ENCODE measurements at regions not wholly inside any gene's neighbourhood (a gene's known extent, or its start where the extent isn't known, plus 50 kb on each side); places are given as distances from the start of the nearest gene placed in this dataset.

DNA sequence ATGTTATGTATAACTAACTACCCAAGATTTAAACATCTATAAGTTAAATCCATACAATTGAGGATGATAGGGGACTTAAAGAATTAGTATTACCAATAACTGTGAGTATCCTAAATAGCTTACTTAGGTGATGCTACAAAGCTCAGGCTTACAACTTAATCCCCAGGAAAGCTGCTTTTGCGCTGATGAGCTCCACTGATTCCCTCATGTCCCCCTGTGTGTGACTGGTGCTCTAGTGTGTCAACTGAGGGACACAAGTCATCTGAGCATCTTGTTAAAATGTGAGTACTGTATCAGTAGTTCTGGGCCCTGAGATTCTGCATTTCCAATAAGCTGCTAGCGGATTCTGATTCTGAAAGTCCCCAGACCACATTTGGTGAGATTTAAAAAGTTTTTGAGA, 1458.8 kb downstream of the MRPL39 start:
- Mint-ChIP-seq H3K27me3 (no peaks in the 10 kb centered on the region), H3K36me3 (no peaks in the 10 kb centered on the region), H3K4me1 (no peaks in the 10 kb centered on the region), H3K27ac (no peak overlapping the region), H3K9me3 (no peaks in the 10 kb centered on the region), H3K4me3 (no peak overlapping the region)
- ChIA-PET POLR2A (no interaction called here), CTCF (no interaction called here)
- Histone ChIP-seq H3K27me3 (ENCODE audit: control insufficient read depth in 2 of 2, insufficient read depth in 2 of 2, low read length in 2 of 2) (no peaks in the 10 kb centered on the region), H3K36me3 (ENCODE audit: control insufficient read depth in 2 of 3, insufficient read depth in 3 of 3, low read length in 3 of 3) (no peaks in the 10 kb centered on the region), H3K27ac (ENCODE audit: low read depth, low read length) (no peak overlapping the region), H3K9me3 (ENCODE audit: control insufficient read depth in 2 of 3, low read length in 3 of 3) (no peaks in the 10 kb centered on the region), H3K4me3 (ENCODE audit: low read length) (no peak overlapping the region), H3K4me1 (ENCODE audit: control insufficient read depth in 2 of 2, insufficient read depth in 2 of 2, low read length in 2 of 2) (no peaks in the 10 kb centered on the region)
- DNase-seq (no peak), ATAC-seq (no peak)
- intact Hi-C loops (cut with micrococcal nuclease): no loop called here

DNA sequence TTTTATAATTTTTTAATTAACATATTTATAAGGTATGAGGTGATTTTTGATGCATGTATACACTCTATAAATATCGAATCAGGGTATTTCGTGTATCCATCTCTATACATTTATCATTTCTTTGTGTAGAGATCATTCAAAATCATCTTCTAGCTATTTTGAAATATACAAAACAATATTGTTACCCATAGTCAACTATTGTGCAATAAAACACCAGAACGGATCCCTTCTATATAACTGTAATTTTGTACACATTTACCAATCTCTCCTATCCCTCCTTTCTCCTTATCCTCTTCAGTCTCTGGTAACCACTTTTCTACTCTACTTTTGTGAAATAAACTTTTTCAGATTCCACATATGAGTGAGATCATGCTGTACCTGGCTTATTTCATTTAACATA, 1459.6 kb downstream of the MRPL39 start:
- DNase-seq (no peak), ATAC-seq (no peak)
- no peaks in the 10 kb centered on the region for H3K4me1 Mint-ChIP-seq
- no peak overlapping the region for H3K27ac Mint-ChIP-seq
- no peak overlapping the region for H3K4me3 Mint-ChIP-seq
- no peaks in the 10 kb centered on the region for H3K4me1 ChIP-seq (ENCODE audit: control insufficient read depth in 2 of 2, insufficient read depth in 2 of 2, low read length in 2 of 2)
- H3K36me3 Mint-ChIP-seq: no peaks in the 10 kb centered on the region
- H3K4me3 ChIP-seq (ENCODE audit: low read length): no peak overlapping the region
- no peaks in the 10 kb centered on the region for H3K36me3 ChIP-seq (ENCODE audit: control insufficient read depth in 2 of 3, insufficient read depth in 3 of 3, low read length in 3 of 3)
- no peak overlapping the region for H3K27ac ChIP-seq (ENCODE audit: low read depth, low read length)
- H3K27me3 Mint-ChIP-seq: no peaks in the 10 kb centered on the region
- CTCF ChIA-PET: no interaction called here
- POLR2A ChIA-PET: no interaction called here
- intact Hi-C loops (cut with micrococcal nuclease): no loop called here
- no peaks in the 10 kb centered on the region for H3K9me3 Mint-ChIP-seq
- H3K9me3 ChIP-seq (ENCODE audit: control insufficient read depth in 2 of 3, low read length in 3 of 3): no peaks in the 10 kb centered on the region
- H3K27me3 ChIP-seq (ENCODE audit: control insufficient read depth in 2 of 2, insufficient read depth in 2 of 2, low read length in 2 of 2): no peaks in the 10 kb centered on the region

DNA sequence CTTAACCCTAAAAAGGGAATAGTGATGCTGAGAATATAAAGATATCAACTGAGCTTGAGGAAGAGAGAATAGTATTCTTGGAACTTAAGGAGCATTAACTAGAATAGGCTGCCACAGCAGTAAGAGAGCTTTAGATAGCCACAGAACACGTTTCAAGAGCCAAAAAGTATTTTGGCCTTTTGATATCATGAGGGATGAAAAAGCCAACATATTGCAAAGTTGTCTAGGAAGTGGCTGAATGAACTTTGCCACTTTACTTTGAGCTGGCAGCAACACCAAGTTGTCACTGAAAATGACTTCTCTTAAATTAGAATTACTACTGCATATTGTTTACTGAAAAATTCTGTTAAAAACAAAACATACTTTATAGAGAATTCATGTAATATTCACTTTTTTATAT, 1476.2 kb downstream of the MRPL39 start:
- no peak overlapping the region for H3K27ac Mint-ChIP-seq

DNA sequence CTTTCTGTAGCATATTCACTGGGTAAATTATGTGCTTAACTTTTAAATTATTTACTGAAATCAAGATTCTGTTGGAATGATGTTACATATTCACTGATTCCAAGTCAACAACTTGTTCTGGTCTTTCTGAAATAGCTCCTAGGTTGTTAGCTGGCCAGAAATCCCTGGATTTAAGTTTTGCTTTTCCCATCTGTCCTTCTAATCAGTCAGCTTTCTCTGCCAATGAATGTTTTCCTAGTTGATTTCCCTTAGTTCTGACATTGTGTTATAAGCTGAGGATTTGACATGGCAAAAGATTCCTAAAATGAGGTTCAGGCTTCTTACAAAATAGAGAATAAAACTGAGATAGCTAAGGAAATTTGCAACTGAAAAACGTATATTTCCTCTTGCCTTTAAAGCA, 1479.6 kb downstream of the MRPL39 start:
- Histone ChIP-seq H3K4me3 (ENCODE audit: low read length) (no peak overlapping the region), H3K27ac (ENCODE audit: low read depth, low read length) (no peak overlapping the region), H3K27me3 (ENCODE audit: control insufficient read depth in 2 of 2, insufficient read depth in 2 of 2, low read length in 2 of 2) (no peaks in the 10 kb centered on the region), H3K36me3 (ENCODE audit: control insufficient read depth in 2 of 3, insufficient read depth in 3 of 3, low read length in 3 of 3) (no peaks in the 10 kb centered on the region), H3K9me3 (ENCODE audit: control insufficient read depth in 2 of 3, low read length in 3 of 3) (no peaks in the 10 kb centered on the region), H3K4me1 (ENCODE audit: control insufficient read depth in 2 of 2, insufficient read depth in 2 of 2, low read length in 2 of 2) (no peaks in the 10 kb centered on the region)
- H3K27ac Mint-ChIP-seq: no peak overlapping the region
- H3K9me3 Mint-ChIP-seq: no peaks in the 10 kb centered on the region
- intact Hi-C loops (cut with micrococcal nuclease): no loop called here
- H3K4me1 Mint-ChIP-seq: no peaks in the 10 kb centered on the region
- no peaks in the 10 kb centered on the region for H3K36me3 Mint-ChIP-seq
- ATAC-seq (no peak), DNase-seq (no peak)
- POLR2A ChIA-PET: no interaction called here
- H3K27me3 Mint-ChIP-seq: peaks cover 0 to 4% (median 0%) of the 10 kb centered on the region in 5 donors
- no peak overlapping the region for H3K4me3 Mint-ChIP-seq
- CTCF ChIA-PET: no interaction called here

More for the DNA sequence above, 1476.2 kb downstream of the MRPL39 start:
- Histone ChIP-seq H3K4me1 (ENCODE audit: control insufficient read depth in 2 of 2, insufficient read depth in 2 of 2, low read length in 2 of 2) (no peaks in the 10 kb centered on the region), H3K27me3 (ENCODE audit: control insufficient read depth in 2 of 2, insufficient read depth in 2 of 2, low read length in 2 of 2) (no peaks in the 10 kb centered on the region), H3K36me3 (ENCODE audit: control insufficient read depth in 2 of 3, insufficient read depth in 3 of 3, low read length in 3 of 3) (no peaks in the 10 kb centered on the region), H3K4me3 (ENCODE audit: low read length) (no peak overlapping the region), H3K9me3 (ENCODE audit: control insufficient read depth in 2 of 3, low read length in 3 of 3) (no peaks in the 10 kb centered on the region), H3K27ac (ENCODE audit: low read depth, low read length) (no peak overlapping the region)
- H3K36me3 Mint-ChIP-seq: no peaks in the 10 kb centered on the region
- intact Hi-C loops (cut with micrococcal nuclease): no loop called here
- POLR2A ChIA-PET: no interaction called here
- DNase-seq (no peak), ATAC-seq (no peak)
- H3K4me1 Mint-ChIP-seq: no peaks in the 10 kb centered on the region
- no peaks in the 10 kb centered on the region for H3K9me3 Mint-ChIP-seq
- CTCF ChIA-PET: no interaction called here
- H3K4me3 Mint-ChIP-seq: no peak overlapping the region
- H3K27me3 Mint-ChIP-seq: peaks cover 0 to 4% (median 0%) of the 10 kb centered on the region in 5 donors

DNA sequence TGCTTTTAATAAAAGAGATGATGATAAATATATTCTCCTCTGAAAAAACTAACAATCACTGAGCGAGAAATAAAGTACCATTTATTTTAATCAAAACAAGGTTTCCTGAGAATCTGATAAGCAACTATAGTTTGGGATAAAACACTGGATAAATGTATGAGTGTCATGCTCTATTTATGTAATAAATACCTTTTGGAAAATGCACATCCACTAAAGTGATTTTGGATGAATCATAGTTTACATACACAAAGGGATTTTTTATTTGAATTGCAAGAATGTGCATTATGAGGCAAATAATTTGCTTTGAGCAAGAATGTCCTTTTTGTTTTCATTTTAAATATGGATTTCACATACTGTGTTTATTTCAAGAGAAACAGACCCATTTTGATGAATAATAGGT, 1483.5 kb downstream of the MRPL39 start:
- H3K4me1 ChIP-seq (ENCODE audit: control insufficient read depth in 2 of 2, insufficient read depth in 2 of 2, low read length in 2 of 2): no peaks in the 10 kb centered on the region
- H3K36me3 ChIP-seq (ENCODE audit: control insufficient read depth in 2 of 3, insufficient read depth in 3 of 3, low read length in 3 of 3): no peaks in the 10 kb centered on the region
- no peaks in the 10 kb centered on the region for H3K4me1 Mint-ChIP-seq
- ChIA-PET POLR2A (no interaction called here), CTCF (no interaction called here)
- H3K4me3 ChIP-seq (ENCODE audit: low read length): no peak overlapping the region
- peaks cover 0 to 4% (median 0%) of the 10 kb centered on the region in 5 donors for H3K27me3 Mint-ChIP-seq
- DNase-seq (no peak), ATAC-seq (no peak)
- no peaks in the 10 kb centered on the region for H3K9me3 ChIP-seq (ENCODE audit: control insufficient read depth in 2 of 3, low read length in 3 of 3)
- no peaks in the 10 kb centered on the region for H3K36me3 Mint-ChIP-seq
- no peaks in the 10 kb centered on the region for H3K27me3 ChIP-seq (ENCODE audit: control insufficient read depth in 2 of 2, insufficient read depth in 2 of 2, low read length in 2 of 2)
- no peak overlapping the region for H3K27ac ChIP-seq (ENCODE audit: low read depth, low read length)
- H3K4me3 Mint-ChIP-seq: no peak overlapping the region
- H3K9me3 Mint-ChIP-seq: no peaks in the 10 kb centered on the region
- H3K27ac Mint-ChIP-seq: no peak overlapping the region
- intact Hi-C loops (cut with micrococcal nuclease): no loop called here

DNA sequence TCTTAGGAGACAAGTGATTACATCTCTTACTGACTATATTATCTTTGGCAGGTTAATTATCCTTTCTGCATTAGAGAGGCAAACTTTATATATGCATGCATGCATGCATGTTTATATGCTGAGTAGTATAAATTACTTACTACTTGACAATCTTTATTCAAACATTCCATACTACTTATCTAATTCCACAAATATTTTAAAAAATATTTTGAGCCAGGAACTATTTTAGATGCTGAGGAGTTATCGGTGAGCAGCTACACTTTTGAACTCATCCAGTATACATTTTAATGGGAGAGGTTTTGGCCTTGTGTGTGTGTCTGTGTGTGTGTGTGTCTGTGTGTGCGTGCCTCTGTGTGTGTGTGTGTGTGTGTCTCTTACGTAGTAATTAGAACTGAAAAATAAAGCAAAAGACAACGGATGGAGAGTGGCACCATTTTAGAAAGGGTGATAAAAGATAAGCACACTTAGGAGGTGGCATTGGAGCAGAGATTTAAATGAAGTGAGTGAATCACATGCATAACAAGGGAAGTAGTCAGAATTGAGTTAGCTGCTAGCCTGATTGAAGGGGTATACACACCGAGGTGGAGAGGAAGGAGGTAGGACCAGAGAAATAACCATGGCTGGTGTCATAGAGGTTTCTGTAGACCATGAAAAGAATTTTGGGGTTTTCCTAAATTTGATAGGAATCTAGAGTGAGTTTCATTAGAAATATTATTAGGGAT, 1488.4 kb downstream of the MRPL39 start:
- no peaks in the 10 kb centered on the region for H3K36me3 ChIP-seq (ENCODE audit: control insufficient read depth in 2 of 3, insufficient read depth in 3 of 3, low read length in 3 of 3)
- intact Hi-C loops (cut with micrococcal nuclease): no loop called here
- no peaks in the 10 kb centered on the region for H3K27me3 Mint-ChIP-seq

DNA sequence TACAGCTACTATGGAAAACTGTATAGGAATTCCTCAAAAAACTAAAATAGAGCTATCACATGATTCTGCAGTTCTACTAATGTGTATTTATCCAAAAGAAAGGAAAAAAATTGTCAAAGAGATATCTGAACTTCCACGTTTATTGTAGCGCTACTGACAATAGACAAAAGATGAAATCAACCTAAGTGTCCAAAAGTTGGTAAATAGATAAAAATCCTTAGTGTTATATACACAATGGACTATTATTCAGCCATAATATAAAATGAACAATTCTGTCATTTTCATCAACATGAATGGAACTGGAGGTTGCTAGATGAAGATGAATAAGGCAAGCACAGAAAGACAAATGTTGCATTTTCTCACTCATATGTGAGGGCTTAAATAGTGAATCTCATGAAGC, 1492.1 kb downstream of the MRPL39 start:
- H3K4me3 Mint-ChIP-seq: no peak overlapping the region
- POLR2A ChIA-PET: no interaction called here
- Histone ChIP-seq H3K4me1 (ENCODE audit: control insufficient read depth in 2 of 2, insufficient read depth in 2 of 2, low read length in 2 of 2) (no peaks in the 10 kb centered on the region), H3K4me3 (ENCODE audit: low read length) (no peak overlapping the region), H3K27me3 (ENCODE audit: control insufficient read depth in 2 of 2, insufficient read depth in 2 of 2, low read length in 2 of 2) (no peaks in the 10 kb centered on the region), H3K36me3 (ENCODE audit: control insufficient read depth in 2 of 3, insufficient read depth in 3 of 3, low read length in 3 of 3) (no peaks in the 10 kb centered on the region), H3K9me3 (ENCODE audit: control insufficient read depth in 2 of 3, low read length in 3 of 3) (no peaks in the 10 kb centered on the region), H3K27ac (ENCODE audit: low read depth, low read length) (no peak overlapping the region)
- no peaks in the 10 kb centered on the region for H3K36me3 Mint-ChIP-seq
- no peaks in the 10 kb centered on the region for H3K9me3 Mint-ChIP-seq
- intact Hi-C loops (cut with micrococcal nuclease): no loop called here
- CTCF ChIA-PET: no interaction called here
- no peak for DNase-seq
- no peaks in the 10 kb centered on the region for H3K27me3 Mint-ChIP-seq
- H3K4me1 Mint-ChIP-seq: no peaks in the 10 kb centered on the region
- ATAC-seq: no peak
- H3K27ac Mint-ChIP-seq: no peak overlapping the region

More for the DNA sequence above, 1488.4 kb downstream of the MRPL39 start:
- no peaks in the 10 kb centered on the region for H3K36me3 Mint-ChIP-seq
- DNase-seq (no peak), ATAC-seq (no peak)
- H3K4me3 Mint-ChIP-seq: no peak overlapping the region
- Histone ChIP-seq H3K9me3 (ENCODE audit: control insufficient read depth in 2 of 3, low read length in 3 of 3) (no peaks in the 10 kb centered on the region), H3K4me1 (ENCODE audit: control insufficient read depth in 2 of 2, insufficient read depth in 2 of 2, low read length in 2 of 2) (no peaks in the 10 kb centered on the region), H3K27ac (ENCODE audit: low read depth, low read length) (no peak overlapping the region), H3K4me3 (ENCODE audit: low read length) (no peak overlapping the region), H3K27me3 (ENCODE audit: control insufficient read depth in 2 of 2, insufficient read depth in 2 of 2, low read length in 2 of 2) (no peaks in the 10 kb centered on the region)
- no peak overlapping the region for H3K27ac Mint-ChIP-seq
- CTCF ChIA-PET: no interaction called here
- POLR2A ChIA-PET: no interaction called here
- H3K4me1 Mint-ChIP-seq: no peaks in the 10 kb centered on the region
- no peaks in the 10 kb centered on the region for H3K9me3 Mint-ChIP-seq
